HG02623 (cell line): ENCODE measurements at regions not wholly inside any gene's neighbourhood (a gene's known extent, or its start where the extent isn't known, plus 50 kb on each side); places are given as distances from the start of the nearest gene placed in this dataset.
"Not testable (repeated sequence)": the region's sequence is repeated elsewhere in the genome, so short reads cannot be mapped to it uniquely, and the experiment has no call there.

Experiments
- ATAC-seq: cut with Tn5 transposase; IDR thresholded peaks from one replicate; pipeline ENCODE4 v1.9.1; 2021; ENCODE audit warnings: moderate library complexity; ENCODE audit not compliant: unreplicated experiment

DNA sequence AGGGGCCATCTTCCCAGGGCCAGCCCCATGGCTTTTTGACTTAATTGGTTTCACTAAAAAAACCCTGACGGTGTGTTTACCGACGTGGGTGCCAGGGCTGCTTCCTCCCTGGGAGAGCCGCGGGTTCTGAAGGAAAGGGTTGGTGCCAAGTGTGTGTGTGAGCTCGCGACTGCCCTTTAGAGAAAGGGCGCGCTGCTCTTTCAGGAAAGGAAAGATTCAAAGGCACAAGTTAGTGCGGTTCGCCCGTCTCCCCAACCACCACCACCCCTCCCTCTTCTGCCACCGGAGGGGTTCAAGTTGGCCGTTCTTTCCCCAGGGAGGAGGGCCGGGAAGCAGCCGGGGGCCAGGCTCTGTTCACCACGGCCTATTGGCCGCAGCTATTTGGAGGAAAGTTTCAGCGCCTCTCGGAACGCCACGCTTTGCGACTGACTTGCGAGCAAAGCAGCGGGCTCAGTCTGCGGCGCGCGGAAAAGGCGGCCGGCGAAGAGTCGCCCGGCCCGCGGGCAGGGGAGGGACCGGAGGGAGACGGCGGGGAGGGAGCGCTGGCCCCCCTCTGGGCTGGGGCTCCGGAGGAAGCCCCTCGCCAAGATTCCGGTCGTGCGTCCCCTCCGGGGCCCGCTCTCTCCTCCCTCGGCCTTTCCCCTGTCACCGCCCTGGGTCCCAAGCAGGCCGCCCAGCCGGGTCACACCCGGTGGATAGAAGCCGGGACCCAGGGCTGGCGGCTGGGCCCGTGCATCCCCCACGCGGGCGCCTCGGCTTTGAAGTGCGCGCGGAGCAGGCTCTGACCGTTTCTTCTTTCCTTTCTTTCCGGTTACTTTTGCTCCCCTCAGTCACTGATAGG lies 165.9 kb upstream of the PPP1R3A start:
- no peak for ATAC-seq

GRCh38 chr7:114084002-114084471 lies 165.2 kb upstream of the PPP1R3A start:
- no peak for ATAC-seq

DNA sequence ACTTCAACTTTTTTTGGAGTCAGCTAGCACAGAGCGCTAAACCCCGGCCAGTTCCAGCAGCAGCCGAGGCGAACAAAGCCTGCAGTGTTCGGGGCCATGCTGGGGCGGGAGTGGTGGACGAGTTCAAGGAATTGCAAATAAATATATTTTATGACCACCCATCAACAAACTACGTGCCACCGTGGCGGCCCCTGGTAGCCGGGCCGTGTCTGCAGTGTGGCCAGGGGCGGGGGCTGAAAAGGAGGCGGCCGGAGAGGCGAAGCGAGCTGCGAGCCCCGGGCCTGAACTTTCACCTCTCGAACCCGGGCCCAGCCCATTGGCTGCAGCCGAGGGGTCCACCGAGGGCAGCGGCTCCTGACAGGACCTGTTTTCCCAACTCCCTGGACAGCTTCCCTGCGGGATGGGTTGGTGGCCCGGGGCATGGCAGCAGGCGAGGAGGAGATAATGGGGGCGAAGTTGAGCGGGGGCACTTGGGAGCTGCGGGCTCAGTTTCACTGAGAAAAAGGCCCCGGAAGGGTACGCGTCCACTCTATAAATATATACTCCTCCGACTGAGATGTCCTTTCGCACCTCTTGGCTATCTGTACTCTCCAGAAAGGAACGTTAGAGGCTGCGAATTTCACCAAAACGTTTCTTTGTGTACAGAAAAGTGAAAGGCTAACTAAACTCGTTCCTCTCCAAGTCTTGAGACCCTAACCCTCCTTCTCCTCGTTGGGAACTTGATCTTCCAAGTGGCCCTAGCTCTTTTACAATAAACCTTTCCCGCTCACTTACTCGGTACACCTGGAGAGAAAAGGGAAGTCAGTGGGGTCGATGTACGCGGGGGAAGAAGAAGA lies 164.6 kb upstream of the PPP1R3A start:
- no peak for ATAC-seq

GRCh38 chr7:114082642-114083165 lies 163.9 kb upstream of the PPP1R3A start:
- no peak for ATAC-seq

DNA sequence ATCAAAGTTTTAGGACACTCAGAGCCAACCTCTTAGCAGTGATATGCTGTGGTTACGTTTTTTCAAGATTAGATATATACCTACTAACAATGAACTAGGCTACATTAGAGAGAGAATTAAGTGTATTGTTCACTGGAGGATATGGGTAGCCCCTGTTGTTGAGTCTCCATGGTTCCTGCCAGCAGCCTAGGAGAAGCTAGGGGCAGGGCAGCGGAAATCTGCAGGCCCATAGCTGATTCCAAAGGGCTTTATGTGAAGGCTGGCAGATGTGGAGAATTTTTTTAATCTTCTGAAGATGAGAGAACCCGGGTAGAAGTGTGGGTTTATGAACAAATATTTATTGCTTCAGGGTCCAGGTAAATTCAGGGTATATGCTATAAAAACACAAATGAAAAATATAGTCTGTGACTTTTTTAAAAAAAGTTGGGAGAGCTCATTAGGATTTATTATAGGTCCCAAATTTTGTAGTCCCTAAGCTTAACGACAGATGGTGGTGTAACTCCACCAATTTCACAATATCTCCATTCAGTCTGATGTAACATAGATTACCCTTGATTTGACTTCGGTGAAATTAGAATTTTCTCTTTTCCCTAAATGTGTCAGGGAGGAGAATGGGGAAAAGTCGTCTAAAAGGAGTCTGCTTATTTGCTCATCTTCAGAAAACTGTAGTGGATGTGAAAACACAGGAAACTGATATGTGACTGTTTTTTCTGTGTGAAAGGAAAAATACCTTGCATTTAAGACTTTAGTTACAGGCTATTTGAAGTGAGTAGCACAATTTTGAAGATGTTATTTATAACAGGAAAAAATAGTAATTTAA lies 163.0 kb upstream of the PPP1R3A start:
- no peak for ATAC-seq

DNA sequence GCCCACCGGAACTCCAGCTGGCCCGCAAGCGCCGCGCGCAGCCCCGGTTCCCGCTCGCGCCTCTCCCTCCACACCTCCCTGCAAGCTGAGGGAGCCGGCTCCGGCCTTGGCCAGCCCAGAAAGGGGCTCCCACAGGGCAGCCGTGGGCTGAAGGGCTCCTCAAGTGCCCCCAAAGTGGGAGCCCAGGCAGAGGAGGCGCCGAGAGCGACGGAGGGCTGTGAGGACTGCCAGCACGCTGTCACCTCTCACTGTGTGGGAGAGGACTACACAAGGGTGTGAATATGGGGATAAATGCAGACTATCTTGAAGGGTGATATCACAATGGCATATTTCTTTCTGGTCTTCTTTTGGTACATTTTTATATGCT lies 158.3 kb upstream of the PPP1R3A start:
- ATAC-seq = not testable (repeated sequence)

DNA sequence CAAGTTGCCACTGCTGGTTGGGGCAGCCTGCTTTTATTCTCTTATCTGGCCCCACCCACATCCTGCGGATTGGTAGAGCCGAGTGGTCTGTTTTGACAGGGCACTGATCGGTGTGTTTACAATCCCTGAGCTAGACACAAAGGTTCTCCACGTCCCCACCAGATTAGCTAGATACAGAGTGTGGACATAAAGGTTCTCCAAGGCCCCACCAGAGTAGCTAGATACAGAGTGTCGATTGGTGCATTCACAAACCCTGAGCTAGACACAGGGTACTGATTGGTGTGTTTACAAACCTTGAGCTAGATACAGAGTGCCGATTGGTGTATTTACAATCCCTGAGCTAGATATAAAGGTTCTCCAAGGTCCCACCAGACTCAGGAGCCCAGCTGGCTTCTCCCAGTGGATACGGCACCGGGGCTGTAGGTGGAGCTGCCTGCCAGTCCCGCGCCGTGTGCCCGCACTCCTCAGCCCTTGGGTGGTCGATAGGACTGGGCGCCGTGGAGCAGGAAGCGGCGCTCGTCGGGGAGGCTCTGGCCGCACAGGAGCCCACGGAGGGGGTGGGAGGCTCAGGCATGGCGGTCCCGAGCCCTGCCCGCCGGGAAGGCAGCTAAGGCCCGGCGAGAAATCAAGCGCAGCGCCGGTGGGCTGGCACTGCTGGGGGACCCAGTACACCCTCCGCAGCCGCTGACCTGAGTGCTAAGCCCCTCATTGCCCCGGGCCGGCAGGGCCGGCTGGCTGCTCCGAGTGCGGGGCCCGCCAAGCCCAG lies 157.8 kb upstream of the PPP1R3A start:
- not testable (repeated sequence) for ATAC-seq

GRCh38 chr7:114073701-114074100 lies 154.9 kb upstream of the PPP1R3A start:
- no peak for ATAC-seq

DNA sequence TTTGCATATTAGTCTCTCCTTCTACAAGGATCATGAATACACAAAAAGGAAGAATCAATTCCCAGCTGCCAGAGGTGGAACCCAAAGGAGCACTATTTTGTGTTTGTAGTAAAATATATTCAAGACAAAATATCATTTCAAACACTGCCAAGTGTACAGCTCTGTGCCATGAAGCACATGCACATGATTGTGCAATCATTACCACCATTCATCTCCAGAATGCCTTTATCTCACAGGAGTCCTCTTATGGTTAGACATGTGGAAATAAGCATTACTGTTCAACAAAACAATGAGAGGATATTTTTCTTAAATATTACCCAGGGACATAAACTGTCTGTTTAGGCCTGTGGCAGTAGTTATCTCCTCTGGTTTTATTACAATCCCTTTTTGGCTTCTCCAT lies 151.4 kb upstream of the PPP1R3A start:
- no peak for ATAC-seq

DNA sequence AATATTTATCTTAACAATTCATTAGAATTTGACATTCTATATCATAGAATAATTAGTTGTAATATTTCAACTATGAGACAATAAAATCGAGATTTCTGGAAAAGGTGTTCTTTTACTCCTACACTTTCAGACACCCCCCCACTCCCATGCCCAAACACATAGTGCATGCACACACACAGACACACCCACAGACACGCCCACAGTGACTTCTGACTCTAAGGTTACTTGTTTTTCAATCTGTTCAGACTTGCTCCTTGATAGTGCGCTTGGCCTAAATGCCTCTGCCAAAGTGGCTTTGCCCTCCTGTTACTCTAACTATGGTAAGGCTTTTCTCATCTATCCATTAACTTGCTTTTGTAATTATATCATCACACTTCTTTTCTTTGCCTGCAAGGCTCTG lies 144.0 kb upstream of the PPP1R3A start:
- ATAC-seq = no peak

- ATAC-seq = peak; percentile 91
Measured at GRCh38 chr7:114051871-114052331, 133.1 kb upstream of the PPP1R3A start.

- ATAC-seq = no peak
Measured at GRCh38 chr7:114050571-114050970, 131.8 kb upstream of the PPP1R3A start.

DNA sequence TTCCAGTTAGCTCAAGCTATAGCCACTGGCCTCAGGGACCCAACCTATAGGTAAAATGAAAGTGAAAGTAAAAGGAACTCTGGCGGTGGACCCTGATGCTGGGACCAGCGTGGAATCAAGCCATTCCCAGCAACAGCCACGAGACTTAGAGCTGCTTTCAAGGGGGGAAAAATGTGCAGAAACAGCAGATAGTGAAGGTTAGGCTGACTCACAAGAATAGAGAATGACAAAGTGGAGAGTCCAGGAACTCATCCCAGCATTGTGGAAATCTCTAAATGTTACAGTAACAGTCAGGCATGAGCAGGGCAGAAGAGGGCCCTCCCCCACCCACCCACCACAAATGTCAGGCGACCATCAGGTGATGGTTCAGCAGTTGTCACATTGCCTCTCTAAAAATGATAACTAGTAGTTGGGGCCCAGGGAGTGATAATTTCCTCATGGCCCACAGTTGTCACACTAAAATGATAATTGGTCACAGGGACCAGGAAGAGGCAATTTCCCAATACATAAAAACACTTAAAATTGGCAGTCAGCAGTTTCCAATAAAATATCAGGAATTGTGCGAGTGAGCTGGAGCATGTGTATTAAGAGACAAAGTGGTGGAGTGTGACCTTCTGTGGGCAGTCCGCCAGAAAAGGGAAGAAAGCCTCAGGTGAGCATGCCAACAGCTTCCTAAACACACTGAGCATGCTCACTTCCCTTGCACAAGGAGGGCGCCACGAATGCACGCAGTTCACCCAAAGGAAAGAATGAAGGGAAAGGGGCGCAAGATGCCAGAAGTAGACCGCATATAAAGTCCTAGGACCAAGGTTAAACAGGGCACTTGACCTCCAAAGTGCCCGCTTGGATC lies 129.8 kb upstream of the PPP1R3A start:
- ATAC-seq = peak; percentile 34

GRCh38 chr7:114047889-114048288 lies 129.1 kb upstream of the PPP1R3A start:
- ATAC-seq = no peak

GRCh38 chr7:114033475-114033874 lies 114.7 kb upstream of the PPP1R3A start:
- no peak for ATAC-seq

GRCh38 chr7:114026486-114027089 lies 107.8 kb upstream of the PPP1R3A start:
- ATAC-seq = peak; percentile 76

DNA sequence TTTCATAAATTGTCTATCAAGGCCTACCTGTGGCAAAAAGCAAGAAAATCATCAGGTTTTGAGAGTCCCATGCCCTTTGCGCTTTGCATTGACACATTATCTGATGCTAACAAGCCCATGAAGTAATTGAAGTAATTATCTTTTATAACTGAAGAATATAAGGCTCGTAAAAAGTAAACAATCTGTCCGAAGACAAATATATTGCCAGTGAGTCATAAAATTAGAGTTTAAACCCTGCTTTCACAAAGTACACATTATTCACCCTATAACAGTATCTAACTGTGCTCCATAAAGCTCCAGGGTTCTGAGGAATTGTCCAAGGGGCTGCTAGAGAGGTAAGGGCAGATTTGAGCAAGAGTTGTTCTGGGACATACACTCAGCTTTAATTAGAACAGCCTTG lies 102.3 kb upstream of the PPP1R3A start:
- no peak for ATAC-seq

DNA sequence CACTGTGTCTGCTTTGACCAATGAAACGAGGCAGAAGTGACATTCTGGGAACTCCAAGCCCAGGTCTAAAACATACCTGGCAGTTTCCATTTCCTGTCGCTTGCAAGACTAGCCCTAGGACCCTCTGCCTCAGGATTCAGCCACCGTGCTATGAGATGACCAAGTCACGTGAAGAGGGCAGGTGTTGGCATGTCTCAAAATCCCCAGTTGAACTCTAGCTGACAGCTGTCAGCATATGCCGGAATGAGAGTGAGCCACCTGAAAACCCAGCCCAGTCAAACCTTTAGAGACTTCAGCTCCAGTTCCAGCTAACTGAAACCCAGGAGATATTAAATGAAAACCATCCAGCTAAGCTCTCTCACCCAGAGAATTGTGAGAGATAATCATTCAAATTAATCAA lies 89.9 kb upstream of the PPP1R3A start:
- ATAC-seq = no peak

DNA sequence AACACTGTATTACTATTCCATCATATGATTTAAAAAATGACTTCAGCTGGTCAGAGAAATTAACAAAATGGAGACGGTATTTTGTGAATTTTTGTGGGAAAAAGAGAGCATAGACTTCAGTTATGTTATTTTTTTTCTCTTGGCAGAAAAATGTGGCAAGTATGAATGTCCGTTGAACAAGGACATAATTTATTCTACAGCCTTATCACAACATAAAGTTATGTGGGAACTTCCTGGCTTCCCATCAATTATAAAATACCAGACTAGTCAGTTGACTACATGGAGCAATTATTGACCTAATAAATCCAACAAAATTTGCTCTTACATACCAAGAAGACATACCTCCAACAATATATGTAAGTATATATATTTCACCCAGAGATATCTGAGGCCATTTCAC lies 88.6 kb upstream of the PPP1R3A start:
- no peak for ATAC-seq
